Activated T-cell treated with anti-CD3 and anti-CD28 coated beads for 4 hours (primary cell): ENCODE measurements at regions not wholly inside any gene's neighbourhood (a gene's known extent, or its start where the extent isn't known, plus 50 kb on each side); places are given as distances from the start of the nearest gene placed in this dataset.

Experiments used
- DNase-seq: peaks from one replicate; pipeline ENCODE4 v3.0.0-alpha.2; 2020

DNA sequence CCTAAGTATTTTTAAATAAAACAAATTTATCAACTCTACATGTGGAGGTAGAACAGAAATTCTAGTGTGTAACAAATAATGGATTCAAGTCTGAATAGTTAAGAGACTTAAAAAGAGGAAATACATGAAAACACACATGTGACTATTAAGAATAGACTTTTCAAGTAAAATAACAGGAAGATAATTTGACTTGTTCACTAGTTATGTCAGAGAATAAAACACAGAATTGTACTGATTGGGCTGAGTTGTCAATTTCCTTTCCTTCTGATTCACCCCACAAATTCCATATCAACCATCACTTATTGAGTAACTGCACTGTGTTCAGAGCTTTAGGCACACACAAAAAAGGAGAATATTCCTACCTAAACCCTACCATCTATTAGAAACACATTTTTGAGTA lies 557.2 kb downstream of the TUSC7 start:
- DNase-seq: no peak

DNA sequence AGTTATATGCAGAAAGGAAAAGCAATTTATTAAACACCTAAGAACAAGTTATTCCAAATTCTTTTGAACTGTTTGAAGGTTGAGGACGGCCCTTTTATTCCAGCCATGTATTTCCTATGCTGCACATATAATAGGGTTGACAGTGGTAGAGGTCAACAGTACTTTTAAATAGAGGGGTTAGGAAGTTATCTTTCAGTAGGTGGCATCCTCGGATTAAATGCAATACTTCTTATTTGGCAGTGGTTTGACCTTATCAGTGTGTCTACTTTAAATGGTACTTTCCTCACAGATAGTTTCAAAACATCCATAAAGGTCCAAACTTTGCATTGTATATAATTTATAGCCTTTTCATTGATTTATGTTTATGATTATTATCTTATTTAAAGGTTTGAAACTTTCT lies 558.7 kb downstream of the TUSC7 start:
- no peak for DNase-seq

DNA sequence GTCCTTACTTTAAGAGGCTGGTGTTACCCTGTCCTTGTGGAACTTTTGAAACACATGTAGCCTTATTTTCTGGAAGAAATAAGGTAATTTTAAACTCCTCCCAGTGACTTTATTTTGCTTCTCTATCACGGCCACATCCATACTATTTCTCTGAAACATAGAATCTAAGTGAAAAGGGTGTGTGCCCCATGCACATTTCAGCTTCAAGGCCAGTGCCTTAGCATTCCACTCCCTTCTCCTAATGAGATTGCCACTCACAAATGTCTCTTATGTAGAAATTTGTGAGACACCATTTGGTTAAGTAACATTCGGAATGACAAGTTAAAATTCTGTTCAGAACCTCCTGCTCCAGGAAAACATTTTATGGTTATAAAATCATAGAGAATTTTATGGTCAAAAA lies 562.7 kb downstream of the TUSC7 start:
- DNase-seq: no peak

DNA sequence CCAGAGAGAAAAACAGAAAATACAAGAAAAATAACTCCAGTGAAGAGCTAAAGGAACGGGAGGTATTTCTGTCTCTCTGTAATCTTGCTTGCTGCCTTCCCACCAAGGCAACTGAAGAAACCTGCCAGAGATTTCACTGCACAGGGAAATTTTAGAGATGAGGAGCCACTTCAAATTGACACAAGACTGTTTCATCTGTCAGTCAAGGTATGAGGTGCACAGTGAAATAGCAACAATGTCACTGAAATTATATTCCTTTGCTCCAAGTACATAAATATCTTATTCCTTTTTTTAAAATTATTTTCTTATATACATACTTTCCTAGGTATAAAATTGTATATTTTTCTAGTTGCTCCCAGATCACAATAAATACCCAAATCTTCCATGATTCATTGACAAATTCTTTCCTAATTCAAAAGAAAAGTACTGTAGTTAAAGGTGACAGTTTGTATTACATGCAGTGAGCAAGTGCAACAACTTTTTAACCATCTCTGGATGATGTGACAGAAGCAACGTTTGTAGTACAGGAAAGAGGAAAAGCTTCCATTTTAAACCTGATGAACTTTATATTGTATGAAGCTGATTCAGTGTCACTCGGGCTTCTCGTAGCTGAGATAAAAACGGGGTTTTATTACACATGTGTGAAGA lies 563.4 kb downstream of the TUSC7 start:
- no peak for DNase-seq

DNA sequence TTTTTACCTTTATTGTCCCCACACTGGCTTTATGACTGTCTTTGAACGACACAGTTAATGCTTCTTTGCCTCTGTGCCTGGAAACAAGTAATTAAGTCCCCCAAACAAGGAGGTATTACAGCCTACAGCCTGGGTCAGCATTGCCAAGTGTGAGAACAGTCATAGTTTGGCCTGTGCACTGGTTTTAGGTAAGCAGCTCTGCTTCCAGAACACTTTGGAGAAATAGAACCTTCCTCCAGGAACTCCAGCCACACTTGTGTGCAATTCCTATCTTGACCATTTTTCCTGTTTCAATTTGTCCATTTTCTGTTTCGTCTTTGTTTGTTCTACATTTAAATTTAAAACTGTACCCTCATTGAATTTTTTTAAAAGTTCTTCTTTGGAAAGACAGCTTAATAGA lies 568.2 kb downstream of the TUSC7 start:
- no peak for DNase-seq

DNA sequence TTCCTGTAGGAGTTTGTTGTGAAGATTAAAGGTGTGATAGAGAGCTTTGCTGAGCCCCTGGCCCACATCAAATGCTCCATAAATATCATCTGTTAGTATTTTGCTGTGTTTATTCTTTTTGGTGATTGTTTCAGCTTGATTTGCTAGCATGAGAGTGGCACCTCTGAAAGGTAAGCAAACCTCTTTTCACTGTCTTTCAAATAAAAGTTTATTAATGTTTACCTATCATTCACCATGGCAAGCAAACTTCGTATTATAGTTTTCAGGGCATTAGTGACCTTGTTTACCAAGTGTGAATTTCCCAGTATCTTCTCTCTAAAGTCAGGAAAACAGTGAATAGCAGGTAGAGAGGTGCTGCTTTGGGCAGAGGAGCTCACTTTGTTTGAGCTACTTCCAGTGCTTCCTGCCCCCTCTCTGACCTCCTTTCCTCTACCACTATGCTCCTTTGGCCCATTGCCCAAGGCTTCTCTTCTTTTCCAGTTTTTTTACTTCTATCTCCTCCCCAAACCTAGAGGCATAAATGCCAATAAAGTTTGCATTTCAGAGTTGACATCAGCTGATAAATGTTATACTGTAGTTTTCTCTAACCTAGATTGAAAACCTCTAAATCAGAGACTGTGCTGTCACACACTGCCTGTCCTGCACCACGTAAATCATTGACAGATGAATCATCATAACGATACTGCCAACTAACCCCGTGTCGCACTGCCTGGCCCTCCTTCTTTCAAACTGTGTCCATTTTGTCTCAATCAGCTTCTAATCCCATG lies 569.0 kb downstream of the TUSC7 start:
- DNase-seq: no peak

DNA sequence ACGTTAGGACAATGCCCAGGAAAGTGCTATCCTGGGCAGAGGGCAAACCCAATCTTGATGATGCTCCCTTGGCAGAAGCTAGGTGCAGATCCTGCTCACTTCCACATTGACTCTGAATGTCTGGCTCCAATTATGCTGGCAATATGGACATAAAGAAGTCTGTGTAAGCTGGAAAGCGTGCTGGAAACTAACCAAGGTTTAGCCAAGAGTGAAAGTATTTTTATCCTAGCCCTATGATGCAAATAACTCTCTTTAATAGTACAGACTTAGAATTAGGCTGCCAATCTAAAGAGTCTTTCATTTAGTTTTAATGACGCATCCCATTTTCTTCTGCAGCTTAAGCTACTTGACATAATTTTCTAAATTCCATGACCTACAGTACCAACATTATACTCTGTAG lies 571.8 kb downstream of the TUSC7 start:
- DNase-seq: no peak

DNA sequence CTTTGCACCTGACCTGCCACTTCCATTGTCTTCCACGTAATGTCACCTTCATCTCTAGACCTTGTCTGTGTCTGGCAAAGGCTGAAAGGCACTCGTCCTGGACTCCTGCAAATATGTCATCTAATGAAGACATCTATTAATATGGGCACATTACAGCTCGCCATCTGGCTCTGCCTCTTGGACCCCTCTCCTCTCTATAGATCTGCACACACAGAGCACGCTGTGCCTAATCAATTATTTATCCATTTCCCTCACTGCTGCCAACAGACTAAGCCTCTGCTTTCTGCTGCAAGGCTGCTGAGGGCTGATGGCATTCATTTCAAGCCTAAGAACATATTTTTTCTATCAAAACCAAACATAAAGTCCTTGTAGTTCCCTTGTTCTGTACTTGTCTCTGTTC lies 573.0 kb downstream of the TUSC7 start:
- no peak for DNase-seq

DNA sequence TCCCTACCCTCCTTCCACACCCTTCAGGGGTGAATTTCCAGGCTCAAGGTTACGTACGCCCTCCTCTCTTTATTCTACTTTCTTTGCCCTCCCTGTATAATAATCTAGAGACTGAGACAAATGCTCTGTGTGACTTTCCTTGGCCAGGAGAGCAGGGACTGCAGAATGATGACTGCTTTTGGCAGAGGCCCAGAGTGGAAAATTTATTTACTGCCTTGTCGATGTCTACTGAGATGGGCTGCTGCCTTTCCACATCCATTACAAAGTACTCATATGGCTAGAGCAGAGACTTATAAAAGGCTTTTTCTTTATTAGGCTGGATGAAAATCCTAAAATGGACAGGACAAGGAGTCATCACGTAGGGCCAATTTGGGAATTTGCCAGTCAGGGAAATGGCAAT lies 576.2 kb downstream of the TUSC7 start:
- no peak for DNase-seq

DNA sequence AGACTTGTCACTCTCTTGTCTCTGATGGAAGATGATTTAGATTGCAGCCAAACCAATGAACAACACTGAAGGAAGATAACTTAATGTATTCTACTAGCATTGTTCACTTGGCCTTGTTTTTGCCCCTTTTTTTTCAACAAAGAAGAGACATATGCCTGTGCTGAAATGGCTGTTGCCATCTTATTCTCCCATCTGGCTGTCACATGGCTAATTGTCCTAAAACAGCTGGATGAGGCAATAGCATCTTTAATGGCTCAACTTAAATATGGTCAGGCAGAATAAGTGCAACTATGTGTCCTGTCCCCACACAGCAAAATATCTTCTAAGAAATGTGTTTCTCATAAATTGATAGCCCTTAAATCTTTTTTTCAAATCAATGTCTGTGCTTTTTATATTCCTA lies 576.9 kb downstream of the TUSC7 start:
- DNase-seq: no peak

DNA sequence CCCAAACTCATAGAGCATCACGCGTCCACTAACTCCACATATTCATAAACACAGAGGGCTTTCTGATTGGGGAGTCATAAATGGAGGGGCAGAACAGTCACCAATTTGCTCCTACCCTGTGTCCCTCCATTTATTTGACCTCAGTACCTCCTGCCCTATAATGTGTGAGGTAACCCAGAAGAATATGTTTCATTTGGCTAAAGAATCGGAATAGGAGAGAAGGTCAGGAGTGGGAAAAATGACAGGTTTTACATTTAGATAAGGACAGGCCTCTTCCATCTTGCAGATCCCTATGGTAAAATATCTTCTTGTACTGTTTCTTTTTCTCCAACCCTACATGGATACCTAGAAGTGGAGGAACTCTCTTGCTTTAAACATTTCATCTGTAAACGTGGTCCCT lies 578.0 kb downstream of the TUSC7 start:
- DNase-seq: no peak

DNA sequence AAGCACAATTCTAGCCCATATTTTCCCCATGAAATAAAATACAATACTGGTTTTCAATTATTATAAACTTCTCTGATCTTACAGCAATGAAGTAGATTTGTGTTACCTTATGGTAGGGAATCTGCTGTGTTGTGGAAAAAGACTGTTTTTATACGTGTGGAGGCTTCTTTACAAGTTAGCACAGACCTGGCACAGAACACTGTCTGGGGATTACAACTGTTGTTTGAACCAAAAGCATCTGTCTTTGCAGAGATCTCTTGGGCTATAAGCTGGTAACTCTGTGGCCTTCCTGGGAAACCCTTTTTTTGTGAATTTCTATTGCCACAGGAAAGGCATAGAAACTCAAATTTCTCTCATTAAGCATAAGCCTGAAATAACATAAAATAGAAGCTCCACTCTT lies 581.9 kb downstream of the TUSC7 start:
- no peak for DNase-seq

DNA sequence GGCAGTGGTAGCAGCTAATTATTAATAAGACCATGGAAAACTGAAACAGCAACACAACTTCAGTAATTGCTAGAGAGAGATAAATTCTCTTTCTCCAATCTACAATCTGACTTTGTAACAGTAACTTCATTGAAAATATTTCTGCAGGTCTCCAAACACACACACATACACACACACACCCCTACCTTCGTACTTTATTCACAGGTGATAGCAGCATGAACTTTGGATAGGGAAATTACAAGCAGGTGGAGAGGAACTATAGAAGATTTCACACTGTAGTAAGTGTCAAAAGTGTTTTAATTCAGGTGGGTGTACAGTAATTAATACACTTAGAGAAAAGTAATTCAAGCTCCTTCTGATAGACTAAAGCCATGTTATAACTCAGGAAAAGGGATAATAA lies 587.5 kb downstream of the TUSC7 start:
- no peak for DNase-seq

DNA sequence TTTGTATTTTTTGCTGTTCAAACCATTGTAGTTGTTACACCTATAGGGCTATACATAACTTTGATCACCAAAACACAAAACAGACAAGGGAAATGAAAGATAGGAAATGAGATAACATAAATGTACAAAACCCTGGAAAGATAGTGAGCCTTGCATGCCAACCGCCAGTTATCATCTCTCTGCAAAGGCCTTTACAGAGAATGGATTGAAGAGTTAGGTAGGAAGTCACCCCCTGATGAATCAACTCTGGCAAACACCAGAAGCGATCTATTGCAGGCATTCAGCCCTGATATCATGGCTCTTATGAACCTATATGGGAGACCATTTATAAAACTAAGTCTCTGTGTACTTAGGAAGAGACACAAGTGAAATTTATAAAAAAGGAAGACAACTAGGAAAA lies 588.0 kb downstream of the TUSC7 start:
- no peak for DNase-seq

DNA sequence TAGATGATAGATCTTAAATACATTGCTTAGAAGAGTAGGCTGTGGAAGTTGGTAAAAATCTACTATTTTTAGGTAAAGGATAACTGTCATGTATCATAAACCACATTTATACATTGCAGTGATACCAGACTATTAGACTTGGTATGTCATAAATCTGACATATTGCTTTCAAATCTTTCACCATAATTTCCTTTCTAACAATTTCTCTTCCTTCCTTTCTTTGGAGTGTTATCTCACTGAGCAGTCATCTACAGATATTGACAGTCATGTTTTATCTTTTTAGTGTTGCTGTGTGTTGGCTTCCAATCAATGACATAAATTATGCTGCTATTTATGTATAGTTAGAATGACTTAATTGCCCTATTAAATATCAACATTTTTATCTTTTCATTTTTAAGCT lies 588.7 kb downstream of the TUSC7 start:
- DNase-seq: no peak

DNA sequence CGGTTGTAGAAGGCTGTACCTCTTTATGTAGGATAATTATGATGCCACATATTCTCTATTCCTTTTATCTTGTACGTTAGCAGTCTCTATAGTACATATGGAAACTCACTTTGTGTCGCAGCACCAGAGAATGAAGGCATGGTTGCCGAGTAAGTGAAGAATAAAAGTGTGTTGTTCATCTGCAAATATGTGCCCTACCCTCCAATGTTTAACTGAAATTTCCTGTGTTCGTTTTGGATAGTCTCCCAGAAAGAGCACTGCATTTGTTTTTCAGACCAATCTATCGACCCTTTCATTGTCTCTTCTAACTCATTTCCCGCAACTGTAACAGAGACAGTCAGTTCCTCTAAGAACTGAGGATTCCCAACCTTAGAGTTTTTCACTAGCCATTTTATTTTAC lies 592.8 kb downstream of the TUSC7 start:
- no peak for DNase-seq

DNA sequence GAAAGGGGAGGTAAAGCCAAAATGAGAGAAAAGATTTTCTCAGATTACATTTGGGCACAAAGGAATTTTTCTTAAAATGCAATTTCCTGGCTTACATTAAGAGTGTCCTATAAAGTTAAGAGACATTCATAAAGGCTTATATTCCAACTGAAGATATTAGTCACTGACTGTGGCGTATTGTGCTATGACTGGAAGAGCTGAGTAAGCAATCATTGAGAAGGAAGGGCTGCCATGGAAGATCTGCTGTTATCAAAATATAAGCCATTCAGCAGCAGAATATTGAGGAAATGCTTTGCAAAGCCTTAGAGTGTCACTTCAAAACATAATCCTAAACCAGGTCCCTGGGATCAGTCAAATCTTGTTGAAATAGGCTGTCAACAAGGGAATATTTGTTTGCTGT lies 593.9 kb downstream of the TUSC7 start:
- no peak for DNase-seq

DNA sequence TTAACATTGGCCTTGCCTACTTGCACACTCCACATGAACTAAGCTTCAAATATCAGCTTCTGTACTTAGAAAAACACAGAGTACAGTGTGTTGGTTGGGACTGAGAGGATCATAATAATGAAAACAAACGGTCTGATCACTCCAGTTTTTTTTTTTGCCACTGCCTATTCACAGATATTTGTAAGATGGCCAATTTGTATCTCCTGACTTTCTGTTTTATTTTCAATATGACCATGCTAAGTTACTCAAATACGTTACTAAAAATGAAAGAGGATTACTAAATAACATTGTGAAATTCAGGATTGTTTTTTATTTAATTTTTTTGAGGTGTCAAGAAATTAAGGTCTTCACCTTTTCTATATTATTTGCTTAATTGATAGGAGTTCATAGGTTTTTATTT lies 595.1 kb downstream of the TUSC7 start:
- DNase-seq: no peak

DNA sequence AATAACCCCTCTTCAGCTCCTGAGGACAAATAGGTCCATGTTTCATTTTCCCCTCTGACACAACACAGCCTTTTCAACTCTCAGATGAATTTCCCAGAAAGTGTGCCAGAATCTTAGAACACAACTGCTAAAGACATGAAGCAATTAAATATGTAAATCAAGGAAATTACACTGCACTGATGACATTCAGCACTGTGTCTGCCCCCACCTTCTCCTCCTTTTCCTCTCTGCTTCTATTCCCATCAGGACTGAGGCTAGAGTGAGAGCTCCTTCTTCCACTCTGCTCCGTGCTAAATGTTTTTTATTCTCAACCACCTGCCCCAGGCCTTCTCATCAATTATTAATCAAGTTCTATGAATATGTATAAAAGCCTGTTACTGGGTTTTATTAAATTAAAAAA lies 596.1 kb downstream of the TUSC7 start:
- no peak for DNase-seq

DNA sequence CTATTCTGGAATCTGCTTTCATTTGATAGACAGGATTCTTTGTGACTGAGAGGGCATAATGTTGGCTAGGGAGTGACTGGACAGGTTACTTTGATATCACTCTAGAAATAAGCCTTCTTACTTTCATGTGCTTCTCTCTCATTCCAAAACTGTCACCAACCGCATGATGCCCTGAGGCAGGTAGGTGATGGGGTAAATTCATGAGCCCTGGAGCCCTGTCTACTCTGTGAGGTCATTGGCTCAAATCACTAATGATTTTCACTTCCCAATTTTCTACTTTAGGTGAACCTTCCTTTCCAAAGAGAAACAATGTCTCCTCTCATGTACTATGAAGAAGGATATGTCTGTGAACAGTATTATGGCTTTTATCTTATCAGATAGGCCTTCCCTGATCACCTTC lies 596.7 kb downstream of the TUSC7 start:
- DNase-seq: no peak

DNA sequence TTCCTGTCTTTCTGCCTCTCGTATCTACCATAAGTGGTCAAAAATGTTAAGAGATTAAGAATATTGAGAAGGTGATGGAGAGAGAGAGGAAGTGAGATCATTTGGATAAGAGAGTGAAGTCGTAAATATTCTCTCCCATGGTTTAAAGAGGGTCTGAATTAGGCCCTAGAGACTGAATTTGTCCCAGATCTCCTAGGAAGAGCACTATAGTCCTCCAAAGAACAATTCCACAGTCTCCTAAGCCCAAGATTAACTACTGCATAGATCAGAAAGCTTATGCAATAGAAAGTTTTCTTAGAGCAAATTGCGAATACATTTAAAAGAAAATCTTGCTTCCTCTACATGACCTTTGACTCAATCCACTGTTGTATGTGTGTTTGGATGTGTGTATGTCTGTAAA lies 598.8 kb downstream of the TUSC7 start:
- DNase-seq: no peak

DNA sequence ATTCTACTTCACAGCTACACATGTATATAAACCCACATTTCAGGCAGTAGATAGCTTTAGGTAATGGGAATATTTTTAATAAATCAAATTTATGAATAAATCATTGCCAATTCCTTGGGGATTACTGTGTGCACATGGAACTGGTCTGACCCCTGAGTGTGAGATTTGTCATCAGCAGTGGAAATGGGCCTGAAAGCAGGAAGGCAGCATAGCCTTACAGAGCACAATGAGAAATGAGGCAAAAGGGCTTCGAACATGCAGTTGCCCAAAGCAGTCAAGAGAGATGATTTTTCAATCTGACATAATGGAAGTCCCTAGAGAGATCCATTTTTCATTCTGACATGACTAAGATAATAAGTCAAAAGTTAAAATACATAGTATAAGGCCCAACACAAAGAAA lies 599.2 kb downstream of the TUSC7 start:
- DNase-seq: no peak

DNA sequence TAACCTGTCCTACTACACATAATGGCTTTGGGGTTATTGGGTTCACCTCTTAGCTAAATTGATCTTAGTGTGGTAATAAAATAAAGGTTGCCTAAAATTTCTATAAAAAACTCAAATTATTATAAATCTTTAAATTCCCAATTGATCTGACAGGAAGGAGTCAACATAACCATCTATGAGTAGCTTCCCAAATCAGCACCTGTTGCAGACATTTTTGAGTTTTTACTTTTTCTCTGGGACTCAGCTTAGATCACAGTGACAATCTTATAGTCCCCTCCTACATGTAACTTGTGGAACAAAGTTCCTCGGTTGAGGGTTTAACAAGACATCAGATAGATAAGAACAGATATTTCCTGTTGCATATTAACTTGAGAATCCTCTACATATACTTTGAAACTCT lies 601.0 kb downstream of the TUSC7 start:
- DNase-seq: no peak

DNA sequence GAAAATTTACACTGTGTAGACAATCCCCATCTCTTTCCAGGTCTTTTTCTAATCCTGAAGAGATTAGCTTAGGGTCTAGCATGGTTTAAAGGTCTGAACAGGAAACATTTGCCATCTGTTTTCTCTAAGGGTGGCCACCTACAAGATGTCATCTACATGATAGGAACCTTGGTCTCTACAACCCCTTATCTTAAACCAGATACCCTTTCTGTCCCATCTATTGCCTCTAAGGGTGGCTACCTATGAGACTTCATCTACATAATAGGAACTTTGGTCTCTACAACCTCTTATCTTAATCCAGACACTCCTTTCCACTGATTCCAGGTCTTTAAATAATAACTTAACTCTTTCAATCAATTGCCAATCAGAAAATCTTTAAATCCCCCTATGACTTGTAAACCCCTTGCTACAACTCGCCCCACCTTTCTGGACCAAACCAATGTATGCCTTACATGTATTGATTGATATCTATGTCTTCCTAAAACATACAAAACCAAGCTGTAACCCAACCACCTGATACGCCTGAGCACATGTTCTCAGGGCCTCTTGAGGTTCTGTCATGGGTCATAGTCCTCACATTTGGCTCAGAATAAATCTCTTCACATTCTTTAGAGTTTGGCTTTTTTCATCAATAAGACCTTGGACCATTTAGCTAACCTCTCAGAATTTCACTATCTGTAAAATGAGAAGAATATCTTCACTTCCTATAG lies 605.0 kb downstream of the TUSC7 start:
- no peak for DNase-seq
